IMR-90 (cell line): ENCODE measurements at regions not wholly inside any gene's neighbourhood (a gene's known extent, or its start where the extent isn't known, plus 50 kb on each side); places are given as distances from the start of the nearest gene placed in this dataset.

ENCODE experiments used
- ATAC-seq: fragments of 200-7000 bp; cut with Tn5 transposase; 2 replicates; pipeline ENCODE4 v1.9.1; 2020; ENCODE audit warnings: low read depth, mild to moderate bottlenecking, moderate library complexity
- BruUV-seq: library from RNA; stranded (reverse); fragments of 400-500 nt; replicated peaks from 2 replicates; lab custom pipeline; 2021; lab: Mats Ljungman, UMichigan
- CTCF ChIA-PET: fragments of 300-600 bp; formaldehyde crosslinking; extraction: SDS; loops from one replicate; lab custom pipeline; 2021; ENCODE audit warnings: antibody characterized with exemption; lab: Yijun Ruan, JAX
- POLR2A ChIA-PET: fragments of 300-600 bp; sonication (Branson Sonifier 250); formaldehyde crosslinking; loops from one replicate; lab custom pipeline; 2022; ENCODE audit warnings: antibody characterized with exemption; ENCODE audit not compliant: unreplicated experiment; lab: Charles Lee
- DNase-seq: peaks from one replicate; pipeline ENCODE4 v3.0.0; 2013
- H2AFZ ChIP-seq: replicated peaks from 2 replicates; pipeline ENCODE3; 2013; ENCODE audit warnings: low read length, mild to moderate bottlenecking; ENCODE audit not compliant: poor library complexity
- H2AK5ac ChIP-seq: 2 replicates; pipeline ENCODE4 v1.6.1; 2013; ENCODE audit warnings: low read depth, low read length, inconsistent platforms
- H2AK9ac ChIP-seq: replicated peaks from 2 replicates; pipeline ENCODE3; 2013; ENCODE audit warnings: mild to moderate bottlenecking, low read depth, low read length, moderate library complexity; ENCODE audit not compliant: poor library complexity
- H2BK120ac ChIP-seq: 2 replicates; pipeline ENCODE4 v1.6.1; 2013; ENCODE audit warnings: low read depth, low read length, inconsistent platforms
- H2BK15ac ChIP-seq: 3 replicates; pipeline ENCODE4 v1.6.1; 2013; ENCODE audit warnings: low read depth, low read length, inconsistent platforms
- H2BK20ac ChIP-seq: 2 replicates; pipeline ENCODE4 v1.6.1; 2013; ENCODE audit warnings: low read depth, mild to moderate bottlenecking, inconsistent platforms, low read length, moderate library complexity
- H2BK5ac ChIP-seq: 2 replicates; pipeline ENCODE4 v1.6.1; 2013; ENCODE audit warnings: mild to moderate bottlenecking, low read depth, low read length, inconsistent platforms; ENCODE audit not compliant: poor library complexity, severe bottlenecking
- H3K14ac ChIP-seq: replicated peaks from 2 replicates; pipeline ENCODE4 v1.6.1; 2013; ENCODE audit warnings: low read depth, low read length, inconsistent platforms
- H3K18ac ChIP-seq: 2 replicates; pipeline ENCODE4 v1.6.1; 2013; ENCODE audit warnings: low read depth, low read length, control low read depth
- H3K23ac ChIP-seq: 2 replicates; pipeline ENCODE4 v1.6.1; 2013; ENCODE audit warnings: low read depth, low read length, inconsistent platforms
- H3K27ac ChIP-seq: 2 replicates; pipeline ENCODE4 v1.5.1; 2013; ENCODE audit warnings: mild to moderate bottlenecking, control low read depth, low read length; ENCODE audit not compliant: insufficient read depth
- H3K27me3 ChIP-seq: 2 replicates; pipeline ENCODE4 v1.6.1; 2013; ENCODE audit warnings: low read length; ENCODE audit not compliant: control insufficient read depth, insufficient read depth
- H3K36me3 ChIP-seq: 2 replicates; pipeline ENCODE4 v1.6.1; 2013; ENCODE audit warnings: low read length, mixed read lengths; ENCODE audit not compliant: control insufficient read depth, insufficient read depth
- H3K4ac ChIP-seq: 2 replicates; pipeline ENCODE4 v1.6.1; 2013; ENCODE audit warnings: low read depth, low read length, inconsistent platforms
- H3K4me1 ChIP-seq: 2 replicates; pipeline ENCODE4 v1.6.1; 2013; ENCODE audit warnings: low read length, mixed read lengths; ENCODE audit not compliant: control insufficient read depth, insufficient read depth
- H3K4me2 ChIP-seq: 2 replicates; pipeline ENCODE4 v1.6.1; 2013; ENCODE audit warnings: low read depth, mild to moderate bottlenecking, control low read depth, low read length, moderate library complexity
- H3K4me3 ChIP-seq: 2 replicates; pipeline ENCODE4 v1.5.1; 2013; ENCODE audit warnings: low read depth, mild to moderate bottlenecking, control low read depth, low read length, moderate library complexity; ENCODE audit not compliant: insufficient read depth
- H3K56ac ChIP-seq: 2 replicates; pipeline ENCODE4 v1.6.1; 2013; ENCODE audit warnings: low read length, inconsistent platforms; ENCODE audit not compliant: insufficient read depth; ENCODE audit errors: extremely low read depth
- H3K79me1 ChIP-seq, 2 experiments: 2 replicates each; pipeline ENCODE4 v1.6.1; 2013; ENCODE audit warnings: low read length in 2 of 2, inconsistent platforms in 1 of 2, low read depth in 1 of 2
- H3K9ac ChIP-seq: 2 replicates; pipeline ENCODE4 v1.6.1; 2013; ENCODE audit warnings: low read depth, low read length, control low read depth
- H3K9me1 ChIP-seq: 2 replicates; pipeline ENCODE4 v1.6.1; 2013; ENCODE audit warnings: low read length, inconsistent platforms; ENCODE audit not compliant: insufficient read depth
- H3K9me3 ChIP-seq: 2 replicates; pipeline ENCODE4 v1.6.1; 2013; ENCODE audit warnings: low read length; ENCODE audit not compliant: control insufficient read depth, insufficient read depth
- H4K20me1 ChIP-seq: 2 replicates; pipeline ENCODE4 v1.6.1; 2013; ENCODE audit warnings: low read length, inconsistent platforms; ENCODE audit not compliant: insufficient read depth
- H4K5ac ChIP-seq: 2 replicates; pipeline ENCODE4 v1.6.1; 2013; ENCODE audit warnings: mild to moderate bottlenecking, low read depth, low read length, control low read depth
- H4K8ac ChIP-seq, 2 experiments: 2 replicates each; pipeline ENCODE4 v1.6.1; 2013; ENCODE audit warnings: low read depth in 2 of 2, low read length in 2 of 2, control low read depth in 1 of 2, inconsistent platforms in 1 of 2
- H4K91ac ChIP-seq: 2 replicates; pipeline ENCODE4 v1.6.1; 2013; ENCODE audit warnings: low read depth, low read length, inconsistent platforms; ENCODE audit not compliant: insufficient read depth
- BHLHE40 ChIP-seq: fragments of 150-350 bp; IDR thresholded peaks from 2 replicates; pipeline ENCODE4 v1.6.1; 2016; ENCODE audit warnings: mild to moderate bottlenecking, low read depth, low read length
- CEBPB ChIP-seq: IDR thresholded peaks from 2 replicates; pipeline ENCODE4 v1.6.1; 2012; ENCODE audit warnings: low read depth, low read length, improper control_type of control experiment
- CHD1 ChIP-seq: IDR thresholded peaks from 2 replicates; pipeline ENCODE4 v1.6.1; 2012; ENCODE audit warnings: low read depth, low read length, improper control_type of control experiment
- FOS ChIP-seq: fragments of 150-350 bp; IDR thresholded peaks from 2 replicates; pipeline ENCODE4 v1.6.1; 2016; ENCODE audit warnings: low read depth, low read length
- MAFK ChIP-seq: IDR thresholded peaks from 2 replicates; pipeline ENCODE4 v1.6.1; 2012; ENCODE audit warnings: low read depth, low read length, improper control_type of control experiment
- MAZ ChIP-seq: IDR thresholded peaks from 2 replicates; pipeline ENCODE4 v1.6.1; 2012; ENCODE audit warnings: low read depth, mild to moderate bottlenecking, low read length, improper control_type of control experiment, moderate library complexity, borderline replicate concordance
- MXI1 ChIP-seq: IDR thresholded peaks from 2 replicates; pipeline ENCODE4 v1.6.1; 2012; ENCODE audit warnings: low read depth, mild to moderate bottlenecking, low read length, moderate library complexity, borderline replicate concordance
- NFE2L2 ChIP-seq: fragments of 150-350 bp; IDR thresholded peaks from 2 replicates; pipeline ENCODE4 v1.6.1; 2016; ENCODE audit warnings: low read depth, mild to moderate bottlenecking, low read length
- POLR2A ChIP-seq: IDR thresholded peaks from 2 replicates; pipeline ENCODE4 v1.6.1; 2012; ENCODE audit warnings: mild to moderate bottlenecking, low read depth, low read length
- RAD21 ChIP-seq: IDR thresholded peaks from 2 replicates; pipeline ENCODE4 v1.6.1; 2012; ENCODE audit warnings: low read length, improper control_type of control experiment
- RCOR1 ChIP-seq: IDR thresholded peaks from 2 replicates; pipeline ENCODE4 v1.6.1; 2012; ENCODE audit warnings: mild to moderate bottlenecking, low read length, improper control_type of control experiment; ENCODE audit not compliant: insufficient replicate concordance
- RFX5 ChIP-seq: IDR thresholded peaks from 2 replicates; pipeline ENCODE4 v1.8.0; 2012; ENCODE audit warnings: low read depth, mild to moderate bottlenecking, low read length, moderate library complexity
- SMC3 ChIP-seq: fragments of 150-350 bp; IDR thresholded peaks from 2 replicates; pipeline ENCODE4 v1.6.1; 2016; ENCODE audit warnings: low read depth, mild to moderate bottlenecking, antibody characterized with exemption, low read length, moderate library complexity
- WGBS, 2 experiments: methylation state at CpG; one replicate each; pipeline versions ENCODE4 v1.1.5 to v1.1.7; 2013; ENCODE audit warnings: missing lambda C conversion rate in 2 of 2; ENCODE audit not compliant: insufficient read length in 1 of 2; ENCODE audit errors: extremely low coverage in 2 of 2; 5-methylcytosine and 5-hydroxymethylcytosine counted together
- dilution Hi-C: fragments of 300-500 bp; cut with HindIII; formaldehyde crosslinking; loops from one replicate; pipeline ENCODE4 v1.14.3; 2018; ENCODE audit warnings: low sequenced_read_pairs; ENCODE audit not compliant: unreplicated experiment
- in situ Hi-C: fragments of 300-500 bp; cut with MboI; formaldehyde crosslinking; loops from 3 replicates; pipeline ENCODE4 v1.14.3; 2019; ENCODE audit warnings: low sequenced_read_pairs, inconsistent platforms, mixed read lengths
- intact Hi-C: fragments of 100-400 bp; cut with micrococcal nuclease; formaldehyde crosslinking; loops from 2 replicates; pipeline ENCODE4 v1.10.0; 2022
- TF ChIP-seq, protein P1 (sequence below): fragments of 150-350 bp; IDR thresholded peaks from 2 replicates; pipeline ENCODE4 v1.6.1; 2016; ENCODE audit warnings: low read depth, mild to moderate bottlenecking, low read length, moderate library complexity, borderline replicate concordance
- TF ChIP-seq, protein P2 (sequence below): conservative IDR thresholded peaks from 2 replicates; pipeline ENCODE4 v1.5.1; 2012; ENCODE audit warnings: mild to moderate bottlenecking, low read depth, low read length, improper control_type of control experiment
- TF ChIP-seq, protein P3 (sequence below): fragments of 150-350 bp; IDR thresholded peaks from 2 replicates; pipeline ENCODE4 v1.6.1; 2017; ENCODE audit warnings: mild to moderate bottlenecking, antibody characterized with exemption, low read length, low read depth

DNA sequence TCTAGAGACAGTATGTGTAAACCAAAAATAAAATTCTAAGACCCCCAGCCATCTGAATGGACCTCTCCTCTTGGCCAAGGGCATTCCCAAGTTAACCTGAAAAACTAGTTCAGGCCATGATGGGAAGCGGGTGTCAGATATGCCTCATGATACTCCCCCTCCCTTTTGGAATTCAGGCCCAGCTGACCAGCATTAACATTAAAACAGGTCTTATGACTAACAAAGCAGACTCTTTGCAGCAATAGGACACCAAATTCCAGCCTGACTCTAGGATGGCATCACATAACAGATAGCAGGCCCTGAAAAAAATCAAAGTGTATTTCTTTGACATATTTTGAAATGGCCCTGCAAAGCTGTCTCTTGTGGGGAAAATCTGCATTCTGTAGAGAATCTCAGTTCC lies 73.3 kb upstream of the L3MBTL4 start:
- Histone ChIP-seq H3K18ac (no peak overlapping the region), H3K4me1 (no peaks in the 10 kb centered on the region), H4K5ac (no peak overlapping the region), H4K20me1 (no peaks in the 10 kb centered on the region), H2AFZ (no peak overlapping the region), H3K23ac (no peak overlapping the region), H3K4ac (no peak overlapping the region), H3K9me3 (no peaks in the 10 kb centered on the region), H2BK15ac (no peak overlapping the region), H4K8ac (no peak overlapping the region), H3K9ac (no peak overlapping the region), H2AK9ac (no peak overlapping the region), H3K14ac (no peak overlapping the region), H2BK20ac (no peak overlapping the region), H3K9me1 (no peaks in the 10 kb centered on the region), H3K27me3 (peaks cover 2% of the 10 kb centered on the region; the same call in 1 of the 2 replicates), H2BK5ac (no peak overlapping the region), H3K4me3 (no peak overlapping the region), H2AK5ac (no peak overlapping the region), H3K4me2 (no peak overlapping the region), H3K27ac (no peak overlapping the region), H3K79me1 (no peaks in the 10 kb centered on the region), H3K56ac (no peak overlapping the region), H4K91ac (no peak overlapping the region), H2BK120ac (no peak overlapping the region), H3K36me3 (no peaks in the 10 kb centered on the region)
- ATAC-seq (no peak), DNase-seq (no peak)
- ChIA-PET POLR2A (no interaction called here), CTCF (no interaction called here)
- intact Hi-C loops, result no loop called here
- dilution Hi-C loops, result no loop called here
- BruUV-seq, result no TSS peak
- TF ChIP-seq RFX5, result no peak
- TF ChIP-seq RAD21, result no peak
- no peak for TF ChIP-seq CHD1
- no peak for TF ChIP-seq SMC3
- no peak for TF ChIP-seq POLR2A
- TF ChIP-seq MAZ, result no peak
- TF ChIP-seq, protein P1, sequence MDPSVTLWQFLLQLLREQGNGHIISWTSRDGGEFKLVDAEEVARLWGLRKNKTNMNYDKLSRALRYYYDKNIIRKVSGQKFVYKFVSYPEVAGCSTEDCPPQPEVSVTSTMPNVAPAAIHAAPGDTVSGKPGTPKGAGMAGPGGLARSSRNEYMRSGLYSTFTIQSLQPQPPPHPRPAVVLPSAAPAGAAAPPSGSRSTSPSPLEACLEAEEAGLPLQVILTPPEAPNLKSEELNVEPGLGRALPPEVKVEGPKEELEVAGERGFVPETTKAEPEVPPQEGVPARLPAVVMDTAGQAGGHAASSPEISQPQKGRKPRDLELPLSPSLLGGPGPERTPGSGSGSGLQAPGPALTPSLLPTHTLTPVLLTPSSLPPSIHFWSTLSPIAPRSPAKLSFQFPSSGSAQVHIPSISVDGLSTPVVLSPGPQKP, result no peak
- TF ChIP-seq BHLHE40, result no peak
- no peak for TF ChIP-seq MXI1
- no peak for TF ChIP-seq MAFK
- TF ChIP-seq NFE2L2, result no peak
- TF ChIP-seq FOS, result no peak
- no peak for TF ChIP-seq RCOR1
- TF ChIP-seq, protein P2, sequence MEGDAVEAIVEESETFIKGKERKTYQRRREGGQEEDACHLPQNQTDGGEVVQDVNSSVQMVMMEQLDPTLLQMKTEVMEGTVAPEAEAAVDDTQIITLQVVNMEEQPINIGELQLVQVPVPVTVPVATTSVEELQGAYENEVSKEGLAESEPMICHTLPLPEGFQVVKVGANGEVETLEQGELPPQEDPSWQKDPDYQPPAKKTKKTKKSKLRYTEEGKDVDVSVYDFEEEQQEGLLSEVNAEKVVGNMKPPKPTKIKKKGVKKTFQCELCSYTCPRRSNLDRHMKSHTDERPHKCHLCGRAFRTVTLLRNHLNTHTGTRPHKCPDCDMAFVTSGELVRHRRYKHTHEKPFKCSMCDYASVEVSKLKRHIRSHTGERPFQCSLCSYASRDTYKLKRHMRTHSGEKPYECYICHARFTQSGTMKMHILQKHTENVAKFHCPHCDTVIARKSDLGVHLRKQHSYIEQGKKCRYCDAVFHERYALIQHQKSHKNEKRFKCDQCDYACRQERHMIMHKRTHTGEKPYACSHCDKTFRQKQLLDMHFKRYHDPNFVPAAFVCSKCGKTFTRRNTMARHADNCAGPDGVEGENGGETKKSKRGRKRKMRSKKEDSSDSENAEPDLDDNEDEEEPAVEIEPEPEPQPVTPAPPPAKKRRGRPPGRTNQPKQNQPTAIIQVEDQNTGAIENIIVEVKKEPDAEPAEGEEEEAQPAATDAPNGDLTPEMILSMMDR, result no peak
- TF ChIP-seq, protein P3, sequence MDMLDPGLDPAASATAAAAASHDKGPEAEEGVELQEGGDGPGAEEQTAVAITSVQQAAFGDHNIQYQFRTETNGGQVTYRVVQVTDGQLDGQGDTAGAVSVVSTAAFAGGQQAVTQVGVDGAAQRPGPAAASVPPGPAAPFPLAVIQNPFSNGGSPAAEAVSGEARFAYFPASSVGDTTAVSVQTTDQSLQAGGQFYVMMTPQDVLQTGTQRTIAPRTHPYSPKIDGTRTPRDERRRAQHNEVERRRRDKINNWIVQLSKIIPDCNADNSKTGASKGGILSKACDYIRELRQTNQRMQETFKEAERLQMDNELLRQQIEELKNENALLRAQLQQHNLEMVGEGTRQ, result no peak
- no peak for TF ChIP-seq CEBPB
- in situ Hi-C loops, result no loop called here
- WGBS, 2 experiments, result no CpG with 5 or more reads among the region's 1 CpG
